ENCODE measurements at regions not wholly inside any gene's neighbourhood (a gene's known extent, or its start where the extent isn't known, plus 50 kb on each side); places are given as distances from the start of the nearest gene placed in this dataset.
"Not testable (repeated sequence)": the region's sequence is repeated elsewhere in the genome, so short reads cannot be mapped to it uniquely, and the experiment has no call there.

DNA sequence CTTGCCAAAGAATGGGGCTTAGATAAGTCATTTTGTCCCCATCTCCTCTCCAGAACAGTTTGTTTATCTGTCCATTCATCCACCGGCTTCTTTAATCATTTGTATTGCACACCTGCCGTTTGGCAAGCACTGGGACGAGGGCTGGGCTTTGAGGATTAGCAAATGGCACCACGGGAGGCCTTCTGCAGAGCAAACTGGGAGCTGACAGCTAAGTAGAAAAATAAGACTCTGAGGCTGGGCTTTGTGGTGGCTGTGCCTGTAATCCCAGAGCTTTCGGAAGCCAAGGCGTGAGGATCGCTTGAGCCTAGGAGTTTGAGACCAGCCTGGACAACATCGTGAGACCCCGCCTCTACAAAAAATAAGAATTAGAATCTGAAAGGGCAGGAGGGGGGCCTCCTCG lies 203.9 kb downstream of the NPIPB11 start:
- H3K27me3 Mint-ChIP-seq; DNase-seq (ENCODE audit: low spot score, unreplicated experiment); H3K4me3 Mint-ChIP-seq (ENCODE audit: low read depth); H3K36me3 Mint-ChIP-seq (ENCODE audit: insufficient read depth): not testable (repeated sequence)
- Mint-ChIP-seq H3K9me3 (ENCODE audit: low read depth) (peaks cover 14% of the 10 kb centered on the region), H3K4me1 (ENCODE audit: low read depth) (peaks cover 13% of the 10 kb centered on the region), H3K27ac (peak overlapping the region; percentile 64)

DNA sequence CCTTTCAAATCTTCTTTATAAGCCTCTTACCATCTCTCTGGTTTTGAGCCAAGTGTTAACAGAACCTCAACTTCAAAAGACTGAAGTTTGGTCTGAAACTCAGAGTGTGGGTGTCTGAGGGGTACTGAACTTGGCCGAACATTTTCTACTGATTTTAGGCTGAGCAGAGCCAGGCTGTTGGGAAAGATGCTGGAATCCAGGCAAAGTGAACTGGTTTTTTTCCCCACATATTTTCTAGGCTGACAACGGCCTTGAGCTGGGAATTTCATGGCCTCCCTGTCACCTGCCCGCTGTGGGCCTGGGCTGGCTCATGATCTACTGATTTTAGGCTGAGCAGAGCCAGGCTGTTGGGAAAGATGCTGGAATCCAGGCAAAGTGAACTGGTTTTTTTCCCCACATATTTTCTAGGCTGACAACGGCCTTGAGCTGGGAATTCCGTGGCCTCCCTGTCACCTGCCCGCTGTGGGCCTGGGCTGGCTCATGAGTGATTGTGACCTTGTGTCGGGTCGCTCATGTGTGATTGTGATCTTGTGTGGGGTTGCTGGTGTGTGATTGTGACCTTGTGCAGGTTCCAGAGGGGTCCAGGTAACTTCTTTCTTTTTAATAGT lies 204.4 kb downstream of the NPIPB11 start:
- not testable (repeated sequence) for H3K27ac Mint-ChIP-seq; H3K27me3 Mint-ChIP-seq; H3K36me3 Mint-ChIP-seq (ENCODE audit: insufficient read depth); DNase-seq (ENCODE audit: low spot score, unreplicated experiment); H3K4me3 Mint-ChIP-seq (ENCODE audit: low read depth)
- H3K9me3 Mint-ChIP-seq (ENCODE audit: low read depth) = peaks cover 14% of the 10 kb centered on the region
- peaks cover 13% of the 10 kb centered on the region for H3K4me1 Mint-ChIP-seq (ENCODE audit: low read depth)

DNA sequence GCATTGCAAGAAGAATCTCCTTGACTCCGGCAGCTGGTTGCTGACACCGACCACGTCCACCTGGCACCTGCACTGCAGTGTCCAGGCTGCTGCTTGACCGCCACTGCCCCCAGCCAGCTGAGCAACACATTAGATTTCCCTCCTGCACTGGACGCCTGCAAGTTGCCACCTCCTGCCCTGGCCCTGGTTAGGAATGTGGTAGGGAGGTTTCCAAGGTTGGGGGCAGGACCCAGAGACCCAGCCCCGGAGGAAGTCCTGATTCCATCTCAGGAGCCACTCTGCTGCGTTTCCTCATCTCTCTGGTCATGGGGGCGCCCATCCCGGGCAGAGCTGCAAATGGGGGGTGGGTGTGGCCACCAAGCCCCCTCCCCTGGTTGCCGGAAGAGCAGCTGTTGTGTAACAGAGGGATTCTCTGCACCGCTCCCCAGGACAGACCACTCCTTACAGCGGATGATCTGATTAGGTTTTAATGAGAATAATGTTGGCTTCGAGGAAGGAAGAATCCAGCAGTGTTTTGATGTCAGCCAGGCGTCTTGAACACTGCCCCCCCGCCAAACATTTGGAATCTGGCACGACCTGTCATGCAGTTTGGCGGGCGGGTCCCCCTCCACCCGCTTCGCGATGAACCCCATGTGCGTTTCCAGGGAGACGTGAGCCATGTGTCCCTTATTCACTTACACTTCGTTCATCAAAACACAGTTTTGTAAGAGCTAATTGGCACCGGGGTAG lies 205.1 kb downstream of the NPIPB11 start:
- not testable (repeated sequence) for H3K4me3 Mint-ChIP-seq (ENCODE audit: low read depth); H3K9me3 Mint-ChIP-seq (ENCODE audit: low read depth); H3K27me3 Mint-ChIP-seq; H3K36me3 Mint-ChIP-seq (ENCODE audit: insufficient read depth); H3K27ac Mint-ChIP-seq; DNase-seq (ENCODE audit: low spot score, unreplicated experiment)
- peaks cover 13% of the 10 kb centered on the region for H3K4me1 Mint-ChIP-seq (ENCODE audit: low read depth)

DNA sequence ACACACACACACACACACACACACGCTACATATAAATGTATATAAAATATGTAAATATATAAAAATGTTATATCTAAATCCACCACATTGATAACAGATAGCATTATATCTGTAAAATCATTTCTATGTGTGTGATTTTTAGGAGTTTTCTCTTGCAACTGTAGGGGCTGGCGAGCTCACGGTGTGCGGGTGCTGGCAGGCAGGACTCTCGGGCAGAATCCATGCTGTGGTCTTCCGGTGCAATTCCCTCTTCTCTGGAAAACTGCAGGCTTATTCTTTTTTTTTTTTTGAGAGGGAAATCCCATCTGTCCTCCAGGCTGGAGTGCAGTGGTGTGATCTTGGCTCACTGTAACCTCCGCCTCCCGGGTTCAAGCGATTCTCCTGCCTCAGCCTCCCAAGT lies 205.8 kb downstream of the NPIPB11 start:
- not testable (repeated sequence) for H3K27ac Mint-ChIP-seq; H3K9me3 Mint-ChIP-seq (ENCODE audit: low read depth); H3K4me3 Mint-ChIP-seq (ENCODE audit: low read depth); H3K36me3 Mint-ChIP-seq (ENCODE audit: insufficient read depth); DNase-seq (ENCODE audit: low spot score, unreplicated experiment); H3K27me3 Mint-ChIP-seq
- H3K4me1 Mint-ChIP-seq (ENCODE audit: low read depth) = peaks cover 13% of the 10 kb centered on the region

DNA sequence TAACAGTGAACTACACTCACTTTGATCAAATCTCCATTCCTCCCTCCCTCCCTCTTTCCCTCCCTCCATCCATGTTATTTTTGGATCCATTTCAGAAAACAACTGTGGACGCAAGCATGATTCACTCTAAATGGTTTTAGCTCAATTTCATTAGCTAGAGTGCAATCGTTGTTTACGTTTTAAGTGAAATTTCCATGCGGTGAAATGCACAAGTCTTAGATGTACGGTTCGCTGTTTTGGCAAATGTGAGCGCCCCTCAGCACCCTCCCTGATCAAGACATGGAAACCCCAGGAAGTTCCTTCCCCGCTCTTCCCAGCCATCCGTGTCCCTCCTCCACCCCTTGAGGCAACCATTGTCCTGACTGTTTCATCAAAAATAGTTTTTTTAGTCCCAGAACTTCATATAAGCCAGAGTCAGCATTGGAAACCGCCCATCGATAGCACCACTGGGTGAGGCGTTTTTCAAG lies 206.3 kb downstream of the NPIPB11 start:
- not testable (repeated sequence) for H3K27ac Mint-ChIP-seq; H3K4me3 Mint-ChIP-seq (ENCODE audit: low read depth); H3K9me3 Mint-ChIP-seq (ENCODE audit: low read depth); DNase-seq (ENCODE audit: low spot score, unreplicated experiment); H3K36me3 Mint-ChIP-seq (ENCODE audit: insufficient read depth); H3K27me3 Mint-ChIP-seq
- H3K4me1 Mint-ChIP-seq (ENCODE audit: low read depth) = peaks cover 13% of the 10 kb centered on the region

DNA sequence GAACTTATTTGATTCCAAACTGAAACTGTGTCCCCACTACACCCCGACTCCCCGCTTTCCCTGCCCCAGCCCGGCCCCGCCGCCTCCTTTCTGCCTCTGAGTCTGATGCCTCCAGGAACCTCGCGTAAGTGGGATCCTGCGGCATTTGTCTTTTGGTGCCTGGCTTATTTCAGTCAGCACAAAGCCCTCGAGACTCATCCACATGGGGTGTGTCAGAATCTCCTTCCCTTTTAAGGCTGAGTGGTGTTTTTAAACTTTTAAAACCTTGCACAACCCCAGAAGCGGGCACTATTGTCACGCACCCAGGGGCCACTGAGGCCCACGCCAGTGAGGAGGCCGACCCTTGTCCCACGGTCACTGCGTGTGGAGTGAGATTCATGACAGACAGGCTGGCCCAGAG lies 206.9 kb downstream of the NPIPB11 start:
- H3K27ac Mint-ChIP-seq; H3K27me3 Mint-ChIP-seq; H3K36me3 Mint-ChIP-seq (ENCODE audit: insufficient read depth); H3K4me3 Mint-ChIP-seq (ENCODE audit: low read depth); DNase-seq (ENCODE audit: low spot score, unreplicated experiment); H3K9me3 Mint-ChIP-seq (ENCODE audit: low read depth): not testable (repeated sequence)
- peaks cover 13% of the 10 kb centered on the region for H3K4me1 Mint-ChIP-seq (ENCODE audit: low read depth)

DNA sequence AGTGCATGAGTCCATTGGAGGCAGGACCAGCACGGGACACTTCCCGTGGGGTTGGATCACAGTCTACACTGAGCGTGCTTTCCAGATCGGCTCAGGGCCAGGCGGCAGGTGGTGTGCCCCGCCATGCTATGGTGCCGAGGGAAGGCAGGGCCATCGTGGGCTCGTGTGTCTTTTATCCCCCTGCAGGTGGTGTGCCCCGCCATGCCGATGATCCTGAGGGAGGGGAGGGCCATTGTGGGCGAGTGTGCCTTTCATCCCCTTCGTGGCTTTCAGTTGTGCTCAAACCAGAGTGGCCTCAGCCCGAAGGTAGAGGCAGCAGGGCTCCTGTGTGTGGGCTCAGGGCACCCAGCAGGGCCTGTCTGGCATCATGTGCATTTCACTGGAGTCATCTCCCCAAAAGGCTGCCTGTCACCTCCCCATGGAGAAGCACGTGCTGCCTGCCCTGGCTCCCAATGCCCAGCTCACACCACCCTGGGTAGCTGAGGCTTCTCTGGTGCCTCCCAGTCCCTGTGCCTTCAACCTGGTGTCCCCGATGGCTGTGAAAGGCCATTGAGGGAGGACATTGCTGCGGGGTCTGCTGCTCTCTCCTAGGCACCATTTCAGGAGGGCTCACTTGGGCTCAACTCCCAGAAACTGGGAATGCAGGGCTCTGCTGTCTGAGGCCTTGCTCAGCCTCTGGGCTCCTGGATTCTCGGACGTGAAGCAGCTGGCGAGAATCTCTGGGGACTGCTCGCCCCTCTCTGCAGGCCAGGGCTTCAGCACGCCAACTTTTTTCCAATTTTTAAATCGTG lies 207.6 kb downstream of the NPIPB11 start:
- H3K4me1 Mint-ChIP-seq (ENCODE audit: low read depth) = peaks cover 8% of the 10 kb centered on the region
- no peak overlapping the region for H3K27ac Mint-ChIP-seq
- no peak for DNase-seq (ENCODE audit: low spot score, unreplicated experiment)
- peaks cover 5% of the 10 kb centered on the region for H3K9me3 Mint-ChIP-seq (ENCODE audit: low read depth)
- peaks cover 8% of the 10 kb centered on the region for H3K27me3 Mint-ChIP-seq
- no peaks in the 10 kb centered on the region for H3K36me3 Mint-ChIP-seq (ENCODE audit: insufficient read depth)
- no peak overlapping the region for H3K4me3 Mint-ChIP-seq (ENCODE audit: low read depth)
- TF ChIP-seq, protein P1, sequence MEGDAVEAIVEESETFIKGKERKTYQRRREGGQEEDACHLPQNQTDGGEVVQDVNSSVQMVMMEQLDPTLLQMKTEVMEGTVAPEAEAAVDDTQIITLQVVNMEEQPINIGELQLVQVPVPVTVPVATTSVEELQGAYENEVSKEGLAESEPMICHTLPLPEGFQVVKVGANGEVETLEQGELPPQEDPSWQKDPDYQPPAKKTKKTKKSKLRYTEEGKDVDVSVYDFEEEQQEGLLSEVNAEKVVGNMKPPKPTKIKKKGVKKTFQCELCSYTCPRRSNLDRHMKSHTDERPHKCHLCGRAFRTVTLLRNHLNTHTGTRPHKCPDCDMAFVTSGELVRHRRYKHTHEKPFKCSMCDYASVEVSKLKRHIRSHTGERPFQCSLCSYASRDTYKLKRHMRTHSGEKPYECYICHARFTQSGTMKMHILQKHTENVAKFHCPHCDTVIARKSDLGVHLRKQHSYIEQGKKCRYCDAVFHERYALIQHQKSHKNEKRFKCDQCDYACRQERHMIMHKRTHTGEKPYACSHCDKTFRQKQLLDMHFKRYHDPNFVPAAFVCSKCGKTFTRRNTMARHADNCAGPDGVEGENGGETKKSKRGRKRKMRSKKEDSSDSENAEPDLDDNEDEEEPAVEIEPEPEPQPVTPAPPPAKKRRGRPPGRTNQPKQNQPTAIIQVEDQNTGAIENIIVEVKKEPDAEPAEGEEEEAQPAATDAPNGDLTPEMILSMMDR (IDR thresholded peaks at IDR 0.05; ENCODE audit: unreplicated experiment) = no peak

DNA sequence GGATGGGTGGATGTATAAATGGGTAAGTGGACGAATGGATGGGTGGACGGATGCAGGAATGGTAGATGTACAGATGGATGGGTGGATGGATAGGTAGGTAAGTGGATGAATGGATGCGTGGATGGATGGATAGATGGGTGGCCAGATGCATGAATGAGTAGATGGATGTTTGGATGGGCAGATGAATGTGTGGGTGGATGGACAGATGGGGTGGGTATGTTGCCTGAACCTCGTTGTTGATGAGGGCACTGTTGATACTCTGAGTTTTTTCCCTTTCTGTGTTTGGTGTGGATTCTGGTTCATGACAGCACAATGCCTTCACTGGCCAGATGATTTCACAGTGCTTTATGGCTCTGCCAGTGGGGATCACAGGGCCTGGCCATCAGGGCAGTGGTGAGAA lies 208.3 kb downstream of the NPIPB11 start:
- no peak overlapping the region for H3K27ac Mint-ChIP-seq
- DNase-seq (ENCODE audit: low spot score, unreplicated experiment) = no peak
- no peaks in the 10 kb centered on the region for H3K36me3 Mint-ChIP-seq (ENCODE audit: insufficient read depth)
- peaks cover 8% of the 10 kb centered on the region for H3K4me1 Mint-ChIP-seq (ENCODE audit: low read depth)
- TF ChIP-seq, protein P1 (IDR thresholded peaks at IDR 0.05; ENCODE audit: unreplicated experiment) = no peak
- H3K9me3 Mint-ChIP-seq (ENCODE audit: low read depth) = peaks cover 5% of the 10 kb centered on the region
- H3K4me3 Mint-ChIP-seq (ENCODE audit: low read depth) = no peak overlapping the region
- H3K27me3 Mint-ChIP-seq = peaks cover 8% of the 10 kb centered on the region

DNA sequence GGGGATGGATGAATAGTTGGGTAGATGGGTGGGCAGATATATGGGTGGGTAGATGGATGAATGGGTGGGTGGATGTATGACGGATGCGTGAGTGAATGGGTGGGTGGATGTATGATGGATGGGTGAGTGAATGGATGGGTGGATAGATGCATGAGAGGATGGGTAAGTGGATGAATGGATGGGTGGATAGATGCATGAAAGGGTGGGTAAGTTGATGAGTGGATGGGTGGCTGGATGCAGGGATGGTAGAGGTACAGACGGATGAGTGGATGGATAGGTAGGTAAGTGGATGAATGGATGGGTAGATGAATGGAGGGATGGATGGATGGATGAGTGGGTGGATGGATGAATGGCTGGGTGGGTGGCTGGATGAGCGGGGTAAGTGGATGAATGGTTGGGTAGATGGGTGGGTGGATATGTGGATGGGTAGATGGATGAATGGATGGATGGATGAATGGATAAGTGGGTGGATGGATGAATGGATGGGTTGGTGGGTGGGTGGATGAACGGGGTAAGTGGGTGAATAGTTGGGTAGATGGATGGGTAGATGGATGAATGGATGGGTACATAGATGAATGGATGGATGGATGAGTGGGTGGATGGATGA lies 208.9 kb downstream of the NPIPB11 start:
- not testable (repeated sequence) for H3K9me3 Mint-ChIP-seq (ENCODE audit: low read depth); H3K27ac Mint-ChIP-seq; H3K27me3 Mint-ChIP-seq; H3K36me3 Mint-ChIP-seq (ENCODE audit: insufficient read depth); H3K4me1 Mint-ChIP-seq (ENCODE audit: low read depth); DNase-seq (ENCODE audit: low spot score, unreplicated experiment); H3K4me3 Mint-ChIP-seq (ENCODE audit: low read depth)

DNA sequence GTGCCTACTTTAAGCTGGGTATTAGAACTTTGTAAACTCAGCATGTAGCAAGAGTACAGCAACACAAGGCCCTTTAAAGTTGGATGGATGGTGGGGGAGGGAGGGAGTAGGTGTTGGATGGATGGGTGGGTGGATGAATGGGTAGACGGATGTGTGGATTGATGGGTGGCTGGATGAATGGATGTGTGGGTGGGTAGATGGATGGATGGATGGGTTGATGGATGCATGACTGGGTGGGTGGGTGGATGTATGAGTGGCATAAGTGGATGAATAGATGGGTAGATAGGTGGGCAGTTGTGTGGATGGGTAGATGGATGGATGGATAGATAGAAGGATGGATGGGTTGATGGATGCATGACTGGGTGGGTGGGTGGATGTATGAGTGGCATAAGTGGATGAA lies 209.8 kb downstream of the NPIPB11 start:
- not testable (repeated sequence) for H3K27ac Mint-ChIP-seq; H3K36me3 Mint-ChIP-seq (ENCODE audit: insufficient read depth); H3K9me3 Mint-ChIP-seq (ENCODE audit: low read depth); H3K27me3 Mint-ChIP-seq; DNase-seq (ENCODE audit: low spot score, unreplicated experiment); H3K4me3 Mint-ChIP-seq (ENCODE audit: low read depth); H3K4me1 Mint-ChIP-seq (ENCODE audit: low read depth)

Data from progenitor cell of endocrine pancreas (in vitro differentiated cells).